IMR-90 (cell line): ENCODE measurements at regions not wholly inside any gene's neighbourhood (a gene's known extent, or its start where the extent isn't known, plus 50 kb on each side); places are given as distances from the start of the nearest gene placed in this dataset.

Experiments
- ATAC-seq: fragments of 200-7000 bp; cut with Tn5 transposase; 2 replicates; pipeline ENCODE4 v1.9.1; 2020; ENCODE audit warnings: low read depth, mild to moderate bottlenecking, moderate library complexity
- BruUV-seq: library from RNA; stranded (reverse); fragments of 400-500 nt; replicated peaks from 2 replicates; lab custom pipeline; 2021; lab: Mats Ljungman, UMichigan
- CTCF ChIA-PET: fragments of 300-600 bp; formaldehyde crosslinking; extraction: SDS; loops from one replicate; lab custom pipeline; 2021; ENCODE audit warnings: antibody characterized with exemption; lab: Yijun Ruan, JAX
- POLR2A ChIA-PET: fragments of 300-600 bp; sonication (Branson Sonifier 250); formaldehyde crosslinking; loops from one replicate; lab custom pipeline; 2022; ENCODE audit warnings: antibody characterized with exemption; ENCODE audit not compliant: unreplicated experiment; lab: Charles Lee
- DNase-seq: peaks from one replicate; pipeline ENCODE4 v3.0.0; 2013
- H2AFZ ChIP-seq: replicated peaks from 2 replicates; pipeline ENCODE3; 2013; ENCODE audit warnings: low read length, mild to moderate bottlenecking; ENCODE audit not compliant: poor library complexity
- H2AK5ac ChIP-seq: 2 replicates; pipeline ENCODE4 v1.6.1; 2013; ENCODE audit warnings: low read depth, low read length, inconsistent platforms
- H2AK9ac ChIP-seq: replicated peaks from 2 replicates; pipeline ENCODE3; 2013; ENCODE audit warnings: mild to moderate bottlenecking, low read depth, low read length, moderate library complexity; ENCODE audit not compliant: poor library complexity
- H2BK120ac ChIP-seq: 2 replicates; pipeline ENCODE4 v1.6.1; 2013; ENCODE audit warnings: low read depth, low read length, inconsistent platforms
- H2BK15ac ChIP-seq: 3 replicates; pipeline ENCODE4 v1.6.1; 2013; ENCODE audit warnings: low read depth, low read length, inconsistent platforms
- H2BK20ac ChIP-seq: 2 replicates; pipeline ENCODE4 v1.6.1; 2013; ENCODE audit warnings: low read depth, mild to moderate bottlenecking, inconsistent platforms, low read length, moderate library complexity
- H2BK5ac ChIP-seq: 2 replicates; pipeline ENCODE4 v1.6.1; 2013; ENCODE audit warnings: mild to moderate bottlenecking, low read depth, low read length, inconsistent platforms; ENCODE audit not compliant: poor library complexity, severe bottlenecking
- H3K14ac ChIP-seq: replicated peaks from 2 replicates; pipeline ENCODE4 v1.6.1; 2013; ENCODE audit warnings: low read depth, low read length, inconsistent platforms
- H3K18ac ChIP-seq: 2 replicates; pipeline ENCODE4 v1.6.1; 2013; ENCODE audit warnings: low read depth, low read length, control low read depth
- H3K23ac ChIP-seq: 2 replicates; pipeline ENCODE4 v1.6.1; 2013; ENCODE audit warnings: low read depth, low read length, inconsistent platforms
- H3K27ac ChIP-seq: 2 replicates; pipeline ENCODE4 v1.5.1; 2013; ENCODE audit warnings: mild to moderate bottlenecking, control low read depth, low read length; ENCODE audit not compliant: insufficient read depth
- H3K27me3 ChIP-seq: 2 replicates; pipeline ENCODE4 v1.6.1; 2013; ENCODE audit warnings: low read length; ENCODE audit not compliant: control insufficient read depth, insufficient read depth
- H3K36me3 ChIP-seq: 2 replicates; pipeline ENCODE4 v1.6.1; 2013; ENCODE audit warnings: low read length, mixed read lengths; ENCODE audit not compliant: control insufficient read depth, insufficient read depth
- H3K4ac ChIP-seq: 2 replicates; pipeline ENCODE4 v1.6.1; 2013; ENCODE audit warnings: low read depth, low read length, inconsistent platforms
- H3K4me1 ChIP-seq: 2 replicates; pipeline ENCODE4 v1.6.1; 2013; ENCODE audit warnings: low read length, mixed read lengths; ENCODE audit not compliant: control insufficient read depth, insufficient read depth
- H3K4me2 ChIP-seq: 2 replicates; pipeline ENCODE4 v1.6.1; 2013; ENCODE audit warnings: low read depth, mild to moderate bottlenecking, control low read depth, low read length, moderate library complexity
- H3K4me3 ChIP-seq: 2 replicates; pipeline ENCODE4 v1.5.1; 2013; ENCODE audit warnings: low read depth, mild to moderate bottlenecking, control low read depth, low read length, moderate library complexity; ENCODE audit not compliant: insufficient read depth
- H3K56ac ChIP-seq: 2 replicates; pipeline ENCODE4 v1.6.1; 2013; ENCODE audit warnings: low read length, inconsistent platforms; ENCODE audit not compliant: insufficient read depth; ENCODE audit errors: extremely low read depth
- H3K79me1 ChIP-seq, 2 experiments: 2 replicates each; pipeline ENCODE4 v1.6.1; 2013; ENCODE audit warnings: low read length in 2 of 2, inconsistent platforms in 1 of 2, low read depth in 1 of 2
- H3K9ac ChIP-seq: 2 replicates; pipeline ENCODE4 v1.6.1; 2013; ENCODE audit warnings: low read depth, low read length, control low read depth
- H3K9me1 ChIP-seq: 2 replicates; pipeline ENCODE4 v1.6.1; 2013; ENCODE audit warnings: low read length, inconsistent platforms; ENCODE audit not compliant: insufficient read depth
- H3K9me3 ChIP-seq: 2 replicates; pipeline ENCODE4 v1.6.1; 2013; ENCODE audit warnings: low read length; ENCODE audit not compliant: control insufficient read depth, insufficient read depth
- H4K20me1 ChIP-seq: 2 replicates; pipeline ENCODE4 v1.6.1; 2013; ENCODE audit warnings: low read length, inconsistent platforms; ENCODE audit not compliant: insufficient read depth
- H4K5ac ChIP-seq: 2 replicates; pipeline ENCODE4 v1.6.1; 2013; ENCODE audit warnings: mild to moderate bottlenecking, low read depth, low read length, control low read depth
- H4K8ac ChIP-seq, 2 experiments: 2 replicates each; pipeline ENCODE4 v1.6.1; 2013; ENCODE audit warnings: low read depth in 2 of 2, low read length in 2 of 2, control low read depth in 1 of 2, inconsistent platforms in 1 of 2
- H4K91ac ChIP-seq: 2 replicates; pipeline ENCODE4 v1.6.1; 2013; ENCODE audit warnings: low read depth, low read length, inconsistent platforms; ENCODE audit not compliant: insufficient read depth
- BHLHE40 ChIP-seq: fragments of 150-350 bp; IDR thresholded peaks from 2 replicates; pipeline ENCODE4 v1.6.1; 2016; ENCODE audit warnings: mild to moderate bottlenecking, low read depth, low read length
- CEBPB ChIP-seq: IDR thresholded peaks from 2 replicates; pipeline ENCODE4 v1.6.1; 2012; ENCODE audit warnings: low read depth, low read length, improper control_type of control experiment
- CHD1 ChIP-seq: IDR thresholded peaks from 2 replicates; pipeline ENCODE4 v1.6.1; 2012; ENCODE audit warnings: low read depth, low read length, improper control_type of control experiment
- CTCF ChIP-seq: conservative IDR thresholded peaks from 2 replicates; pipeline ENCODE4 v1.5.1; 2012; ENCODE audit warnings: mild to moderate bottlenecking, low read depth, low read length, improper control_type of control experiment
- FOS ChIP-seq: fragments of 150-350 bp; IDR thresholded peaks from 2 replicates; pipeline ENCODE4 v1.6.1; 2016; ENCODE audit warnings: low read depth, low read length
- MAFK ChIP-seq: IDR thresholded peaks from 2 replicates; pipeline ENCODE4 v1.6.1; 2012; ENCODE audit warnings: low read depth, low read length, improper control_type of control experiment
- MAZ ChIP-seq: IDR thresholded peaks from 2 replicates; pipeline ENCODE4 v1.6.1; 2012; ENCODE audit warnings: low read depth, mild to moderate bottlenecking, low read length, improper control_type of control experiment, moderate library complexity, borderline replicate concordance
- MXI1 ChIP-seq: IDR thresholded peaks from 2 replicates; pipeline ENCODE4 v1.6.1; 2012; ENCODE audit warnings: low read depth, mild to moderate bottlenecking, low read length, moderate library complexity, borderline replicate concordance
- NFE2L2 ChIP-seq: fragments of 150-350 bp; IDR thresholded peaks from 2 replicates; pipeline ENCODE4 v1.6.1; 2016; ENCODE audit warnings: low read depth, mild to moderate bottlenecking, low read length
- POLR2A ChIP-seq: IDR thresholded peaks from 2 replicates; pipeline ENCODE4 v1.6.1; 2012; ENCODE audit warnings: mild to moderate bottlenecking, low read depth, low read length
- RAD21 ChIP-seq: IDR thresholded peaks from 2 replicates; pipeline ENCODE4 v1.6.1; 2012; ENCODE audit warnings: low read length, improper control_type of control experiment
- RCOR1 ChIP-seq: IDR thresholded peaks from 2 replicates; pipeline ENCODE4 v1.6.1; 2012; ENCODE audit warnings: mild to moderate bottlenecking, low read length, improper control_type of control experiment; ENCODE audit not compliant: insufficient replicate concordance
- RFX5 ChIP-seq: IDR thresholded peaks from 2 replicates; pipeline ENCODE4 v1.8.0; 2012; ENCODE audit warnings: low read depth, mild to moderate bottlenecking, low read length, moderate library complexity
- SMC3 ChIP-seq: fragments of 150-350 bp; IDR thresholded peaks from 2 replicates; pipeline ENCODE4 v1.6.1; 2016; ENCODE audit warnings: low read depth, mild to moderate bottlenecking, antibody characterized with exemption, low read length, moderate library complexity
- WGBS, 2 experiments: methylation state at CpG; one replicate each; pipeline versions ENCODE4 v1.1.5 to v1.1.7; 2013; ENCODE audit warnings: missing lambda C conversion rate in 2 of 2; ENCODE audit not compliant: insufficient read length in 1 of 2; ENCODE audit errors: extremely low coverage in 2 of 2; 5-methylcytosine and 5-hydroxymethylcytosine counted together
- dilution Hi-C: fragments of 300-500 bp; cut with HindIII; formaldehyde crosslinking; loops from one replicate; pipeline ENCODE4 v1.14.3; 2018; ENCODE audit warnings: low sequenced_read_pairs; ENCODE audit not compliant: unreplicated experiment
- in situ Hi-C: fragments of 300-500 bp; cut with MboI; formaldehyde crosslinking; loops from 3 replicates; pipeline ENCODE4 v1.14.3; 2019; ENCODE audit warnings: low sequenced_read_pairs, inconsistent platforms, mixed read lengths
- intact Hi-C: fragments of 100-400 bp; cut with micrococcal nuclease; formaldehyde crosslinking; loops from 2 replicates; pipeline ENCODE4 v1.10.0; 2022
- TF ChIP-seq, protein P1 (sequence below): fragments of 150-350 bp; IDR thresholded peaks from 2 replicates; pipeline ENCODE4 v1.6.1; 2016; ENCODE audit warnings: low read depth, mild to moderate bottlenecking, low read length, moderate library complexity, borderline replicate concordance
- TF ChIP-seq, protein P2 (sequence below): fragments of 150-350 bp; IDR thresholded peaks from 2 replicates; pipeline ENCODE4 v1.6.1; 2017; ENCODE audit warnings: mild to moderate bottlenecking, antibody characterized with exemption, low read length, low read depth

DNA sequence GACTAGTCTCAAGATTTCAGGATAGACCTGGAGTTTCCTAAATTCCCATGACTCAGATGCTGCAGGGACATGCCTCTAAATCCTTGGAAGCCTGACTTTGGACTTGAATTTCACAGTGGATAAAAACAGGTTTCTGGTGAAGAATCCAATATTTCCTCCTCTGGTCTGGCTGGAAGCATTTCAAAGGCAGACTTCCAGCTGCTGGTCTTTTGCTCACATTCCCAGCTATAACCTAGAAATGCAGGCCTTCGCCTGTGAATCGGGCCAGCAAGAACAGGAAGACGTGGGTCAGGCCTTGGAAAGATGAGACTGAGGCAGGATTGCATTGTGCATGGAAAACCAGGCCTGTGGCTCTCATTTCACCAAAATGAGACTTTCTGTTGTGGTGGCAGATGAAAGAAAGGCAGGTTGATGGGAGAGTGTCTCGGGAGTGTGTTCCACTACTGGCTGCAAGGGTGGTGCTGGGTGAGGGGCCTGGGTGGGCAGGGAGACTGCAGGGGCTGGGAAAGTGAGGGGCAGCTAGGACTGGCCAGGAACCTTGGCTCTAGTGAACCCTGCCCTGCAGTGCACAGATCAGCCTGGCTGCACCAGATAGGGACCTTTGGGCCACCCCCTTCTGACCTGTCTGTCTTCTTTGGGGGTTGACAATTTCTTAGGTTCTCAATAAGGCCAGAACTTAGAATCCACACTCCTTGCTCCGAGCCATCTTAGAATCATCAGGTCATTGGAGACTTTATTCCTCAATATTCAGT is 488.8 kb upstream of the MKI67 start:
- Histone ChIP-seq H3K4me1 (no peaks in the 10 kb centered on the region), H3K27ac (no peak overlapping the region), H2BK5ac (no peak overlapping the region), H3K14ac (no peak overlapping the region), H3K9ac (no peak overlapping the region), H2AK9ac (no peak overlapping the region), H3K9me3 (peaks cover 48% of the 10 kb centered on the region), H3K9me1 (no peaks in the 10 kb centered on the region), H2BK15ac (no peak overlapping the region), H3K36me3 (no peaks in the 10 kb centered on the region), H3K27me3 (no peaks in the 10 kb centered on the region), H3K4ac (no peak overlapping the region), H3K56ac (no peak overlapping the region), H3K4me3 (no peak overlapping the region), H3K23ac (no peak overlapping the region), H3K18ac (no peak overlapping the region), H3K4me2 (no peak overlapping the region), H2BK120ac (no peak overlapping the region), H4K5ac (no peak overlapping the region), H2AFZ (no peak overlapping the region), H2BK20ac (no peak overlapping the region), H4K91ac (no peak overlapping the region), H2AK5ac (no peak overlapping the region), H3K79me1 (no peaks in the 10 kb centered on the region), H4K8ac (no peak overlapping the region), H4K20me1 (no peaks in the 10 kb centered on the region)
- no peak for DNase-seq
- dilution Hi-C loops, result no loop called here
- no TSS peak for BruUV-seq
- ATAC-seq, result no peak
- intact Hi-C loops, result no loop called here
- in situ Hi-C loops, result no loop called here
- CTCF ChIA-PET, result no interaction called here
- 0% methylated on average over 1 of the region's 5 CpGs; no CpG with 5 or more reads in 1 of the 2 experiments for WGBS, 2 experiments
- TF ChIP-seq CTCF, result no peak
- no peak for TF ChIP-seq SMC3
- no peak for TF ChIP-seq POLR2A
- TF ChIP-seq, protein P1, sequence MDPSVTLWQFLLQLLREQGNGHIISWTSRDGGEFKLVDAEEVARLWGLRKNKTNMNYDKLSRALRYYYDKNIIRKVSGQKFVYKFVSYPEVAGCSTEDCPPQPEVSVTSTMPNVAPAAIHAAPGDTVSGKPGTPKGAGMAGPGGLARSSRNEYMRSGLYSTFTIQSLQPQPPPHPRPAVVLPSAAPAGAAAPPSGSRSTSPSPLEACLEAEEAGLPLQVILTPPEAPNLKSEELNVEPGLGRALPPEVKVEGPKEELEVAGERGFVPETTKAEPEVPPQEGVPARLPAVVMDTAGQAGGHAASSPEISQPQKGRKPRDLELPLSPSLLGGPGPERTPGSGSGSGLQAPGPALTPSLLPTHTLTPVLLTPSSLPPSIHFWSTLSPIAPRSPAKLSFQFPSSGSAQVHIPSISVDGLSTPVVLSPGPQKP, result no peak
- no peak for TF ChIP-seq CHD1
- no peak for TF ChIP-seq CEBPB
- TF ChIP-seq RFX5, result no peak
- TF ChIP-seq RCOR1, result no peak
- no peak for TF ChIP-seq MXI1
- TF ChIP-seq MAZ, result no peak
- no peak for TF ChIP-seq NFE2L2
- TF ChIP-seq BHLHE40, result no peak
- TF ChIP-seq RAD21, result no peak
- no peak for TF ChIP-seq FOS
- TF ChIP-seq MAFK, result no peak
- TF ChIP-seq, protein P2, sequence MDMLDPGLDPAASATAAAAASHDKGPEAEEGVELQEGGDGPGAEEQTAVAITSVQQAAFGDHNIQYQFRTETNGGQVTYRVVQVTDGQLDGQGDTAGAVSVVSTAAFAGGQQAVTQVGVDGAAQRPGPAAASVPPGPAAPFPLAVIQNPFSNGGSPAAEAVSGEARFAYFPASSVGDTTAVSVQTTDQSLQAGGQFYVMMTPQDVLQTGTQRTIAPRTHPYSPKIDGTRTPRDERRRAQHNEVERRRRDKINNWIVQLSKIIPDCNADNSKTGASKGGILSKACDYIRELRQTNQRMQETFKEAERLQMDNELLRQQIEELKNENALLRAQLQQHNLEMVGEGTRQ, result no peak
- POLR2A ChIA-PET, result no interaction called here
